ENCODE measurements at regions not wholly inside any gene's neighbourhood (a gene's known extent, or its start where the extent isn't known, plus 50 kb on each side); places are given as distances from the start of the nearest gene placed in this dataset.
A peak's percentile ranks its signal among the peaks of the same experiment; 100 is the strongest.

DNA sequence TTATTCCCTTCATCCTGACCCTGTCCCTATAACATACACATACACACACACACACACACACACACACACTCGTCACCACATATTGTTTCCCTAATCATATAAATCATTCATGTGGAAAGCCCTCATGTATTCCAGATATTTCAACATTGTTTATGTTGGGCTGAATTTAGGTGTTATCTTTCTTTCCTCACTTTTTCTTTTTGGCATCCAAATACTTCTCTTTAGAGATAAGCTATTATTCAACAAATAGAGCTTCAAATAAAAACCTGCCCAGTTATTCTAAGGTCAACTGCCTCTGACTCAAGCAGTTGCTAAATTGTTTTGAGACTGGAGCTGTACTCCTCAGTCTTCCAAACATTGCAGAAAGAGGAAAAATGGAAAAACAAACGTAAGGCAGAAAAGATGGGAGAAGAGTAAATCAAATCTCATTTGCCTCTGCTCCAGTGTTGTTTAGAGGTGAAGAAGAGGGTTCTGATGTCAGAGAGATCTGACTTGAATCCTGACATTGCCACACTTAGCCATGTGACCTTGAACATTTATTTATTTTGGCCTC is 215.7 kb downstream of the GAS1 start:
- DNase-seq = no peak
- H3K27me3 Mint-ChIP-seq (ENCODE audit: low read depth, poor library complexity) = peaks cover 8% of the 10 kb centered on the region

GRCh38 chr9:86730163-86730928 is 217.0 kb downstream of the GAS1 start:
- TF ChIP-seq CTCF (IDR thresholded peaks at IDR 0.05) = no peak
- no peak overlapping the region for H3K4me3 Mint-ChIP-seq
- peaks cover 12% of the 10 kb centered on the region for H3K27me3 Mint-ChIP-seq (ENCODE audit: low read depth, poor library complexity)
- H3K9me3 Mint-ChIP-seq = peaks cover 4% of the 10 kb centered on the region
- H3K27ac Mint-ChIP-seq = no peak overlapping the region
- DNase-seq = no peak
- H3K4me1 Mint-ChIP-seq = peaks cover 18% of the 10 kb centered on the region
- no peaks in the 10 kb centered on the region for H3K36me3 Mint-ChIP-seq (ENCODE audit: low read depth)

More for the DNA sequence above, 215.7 kb downstream of the GAS1 start:
- peaks cover 18% of the 10 kb centered on the region for H3K4me1 Mint-ChIP-seq
- no peak for TF ChIP-seq CTCF (IDR thresholded peaks at IDR 0.05)
- no peaks in the 10 kb centered on the region for H3K36me3 Mint-ChIP-seq (ENCODE audit: low read depth)
- H3K9me3 Mint-ChIP-seq = peaks cover 4% of the 10 kb centered on the region
- H3K27ac Mint-ChIP-seq = no peak overlapping the region
- H3K4me3 Mint-ChIP-seq = no peak overlapping the region

DNA sequence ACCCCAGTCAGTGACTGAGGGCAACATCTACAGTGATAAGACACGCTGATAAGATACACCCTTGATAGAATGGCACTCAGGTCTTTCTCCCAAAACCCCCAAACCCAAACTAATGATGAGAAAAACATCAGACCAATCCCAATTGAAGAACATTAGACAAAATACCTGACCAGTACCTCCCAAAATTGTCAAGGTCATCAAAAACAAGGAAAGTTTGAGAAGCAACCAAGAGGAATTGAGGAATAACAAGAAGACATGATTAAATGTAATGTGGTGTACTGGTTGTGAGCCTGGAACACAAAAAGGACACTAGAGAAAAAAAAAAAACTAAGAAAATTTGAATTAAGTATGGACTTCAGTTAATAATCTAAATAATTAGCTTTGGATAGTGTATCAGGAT is 222.8 kb downstream of the GAS1 start:
- H3K9me3 Mint-ChIP-seq = peaks cover 4% of the 10 kb centered on the region
- no peak overlapping the region for H3K4me3 Mint-ChIP-seq
- DNase-seq = no peak
- no peak for TF ChIP-seq CTCF (IDR thresholded peaks at IDR 0.05)
- H3K4me1 Mint-ChIP-seq = peaks cover 30% of the 10 kb centered on the region
- H3K27me3 Mint-ChIP-seq (ENCODE audit: low read depth, poor library complexity) = peaks cover 11% of the 10 kb centered on the region
- H3K36me3 Mint-ChIP-seq (ENCODE audit: low read depth) = no peaks in the 10 kb centered on the region
- no peak overlapping the region for H3K27ac Mint-ChIP-seq

- peak overlapping the region; percentile 34 for H3K27ac Mint-ChIP-seq
- peaks cover 1% of the 10 kb centered on the region for H3K9me3 Mint-ChIP-seq
Observed at GRCh38 chr9:86723346-86723745, 224.0 kb downstream of the GAS1 start.

DNA sequence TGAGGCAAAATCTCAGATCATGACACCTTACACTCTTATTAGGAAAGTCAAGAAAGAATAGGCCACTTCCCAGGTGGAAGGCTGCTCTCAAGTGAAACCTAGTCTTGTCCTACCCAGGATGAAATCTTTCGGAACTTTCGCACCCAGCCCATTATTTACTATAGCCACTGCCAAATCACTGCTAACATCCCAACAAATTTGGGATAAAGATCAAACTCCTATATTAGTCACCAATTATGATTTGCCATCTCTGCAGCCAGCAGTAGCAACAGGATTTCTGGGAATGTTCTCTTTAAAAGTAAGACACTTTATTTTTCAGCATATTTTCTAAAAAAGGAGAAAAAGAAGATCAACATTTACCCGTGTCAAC is 224.6 kb downstream of the GAS1 start:
- no peaks in the 10 kb centered on the region for H3K36me3 Mint-ChIP-seq (ENCODE audit: low read depth)
- no peaks in the 10 kb centered on the region for H3K9me3 Mint-ChIP-seq

More at GRCh38 chr9:86723346-86723745, 224.0 kb downstream of the GAS1 start:
- H3K27me3 Mint-ChIP-seq (ENCODE audit: low read depth, poor library complexity) = peaks cover 11% of the 10 kb centered on the region
- no peaks in the 10 kb centered on the region for H3K36me3 Mint-ChIP-seq (ENCODE audit: low read depth)
- DNase-seq = no peak
- peaks cover 30% of the 10 kb centered on the region for H3K4me1 Mint-ChIP-seq
- H3K4me3 Mint-ChIP-seq = no peak overlapping the region
- TF ChIP-seq CTCF (IDR thresholded peaks at IDR 0.05) = no peak

More for the DNA sequence above, 224.6 kb downstream of the GAS1 start:
- no peak for TF ChIP-seq CTCF (IDR thresholded peaks at IDR 0.05)
- Mint-ChIP-seq H3K27me3 (ENCODE audit: low read depth, poor library complexity) (peaks cover 11% of the 10 kb centered on the region), H3K4me1 (peaks cover 30% of the 10 kb centered on the region), H3K4me3 (no peak overlapping the region), H3K27ac (no peak overlapping the region)
- no peak for DNase-seq

Data from nephron progenitor cell (in vitro differentiated cells).